Liver (tissue), 8 donors: ENCODE measurements at regions not wholly inside any gene's neighbourhood (a gene's known extent, or its start where the extent isn't known, plus 50 kb on each side); places are given as distances from the start of the nearest gene placed in this dataset.

Experiments used
- DNase-seq: peaks from one replicate; pipeline ENCODE4 v3.0.0-alpha.2; 2017; ENCODE audit warnings: low spot score
- H3K27ac ChIP-seq, 2 donors: one replicate each; pipeline ENCODE4 v1.7.0; 2013; ENCODE audit warnings: inconsistent platforms in 2 of 2, low read length in 2 of 2, control low read depth in 1 of 2, low read depth in 1 of 2, mild to moderate bottlenecking in 1 of 2
- H3K27me3 ChIP-seq, 4 donors: one replicate each; pipeline versions ENCODE4 v1.6.1 to v1.7.0; 2013; ENCODE audit warnings: low read length in 3 of 4, inconsistent platforms in 1 of 4, mild to moderate bottlenecking in 1 of 4, moderate library complexity in 1 of 4; ENCODE audit not compliant: control insufficient read depth in 4 of 4, insufficient read depth in 4 of 4
- H3K36me3 ChIP-seq, 4 donors: one replicate each; pipeline versions ENCODE4 v1.6.1 to v1.7.0; 2013; ENCODE audit warnings: low read length in 3 of 4, mild to moderate bottlenecking in 3 of 4, low read depth in 1 of 4, moderate library complexity in 1 of 4; ENCODE audit not compliant: control insufficient read depth in 4 of 4, insufficient read depth in 3 of 4
- H3K4me1 ChIP-seq, 4 donors: one replicate each; pipeline versions ENCODE4 v1.6.1 to v1.7.0; 2013; ENCODE audit warnings: low read length in 3 of 4, mild to moderate bottlenecking in 3 of 4, moderate library complexity in 1 of 4; ENCODE audit not compliant: control insufficient read depth in 4 of 4, insufficient read depth in 4 of 4
- H3K4me3 ChIP-seq, 3 donors: one replicate each; pipeline versions ENCODE4 v1.6.1 to v1.7.0; 2013; ENCODE audit warnings: low read length in 3 of 3, control low read depth in 1 of 3, low read depth in 1 of 3, mild to moderate bottlenecking in 1 of 3
- H3K9ac ChIP-seq, 2 donors: one replicate each; pipeline ENCODE4 v1.7.0; 2013; ENCODE audit warnings: low read length in 2 of 2, mild to moderate bottlenecking in 2 of 2, moderate library complexity in 2 of 2, control low read depth in 1 of 2, low read depth in 1 of 2
- H3K9me3 ChIP-seq, 4 donors: one replicate each; pipeline versions ENCODE4 v1.6.1 to v1.7.0; 2013; ENCODE audit warnings: low read length in 3 of 4; ENCODE audit not compliant: control insufficient read depth in 4 of 4
- EGR1 ChIP-seq, 2 donors: IDR thresholded peaks; 2 replicates each; pipeline ENCODE4 v1.6.1; 2016 to 2018; ENCODE audit warnings: antibody characterized with exemption in 2 of 2, low read depth in 2 of 2
- FOXA1 ChIP-seq: IDR thresholded peaks from 2 replicates; pipeline ENCODE4 v1.6.1; 2016; ENCODE audit warnings: antibody characterized with exemption
- GABPA ChIP-seq, 2 donors: IDR thresholded peaks in 1 of 2; conservative IDR thresholded peaks in 1 of 2; 2 replicates each; pipeline ENCODE4 v1.6.1; 2016; ENCODE audit warnings: antibody characterized with exemption in 2 of 2, mild to moderate bottlenecking in 1 of 2, moderate library complexity in 1 of 2
- HNF4A ChIP-seq, 2 donors: conservative IDR thresholded peaks; 2 replicates each; pipeline ENCODE4 v1.6.1; 2016; ENCODE audit warnings: antibody characterized with exemption in 2 of 2, mild to moderate bottlenecking in 2 of 2
- HNF4G ChIP-seq: IDR thresholded peaks from 2 replicates; pipeline ENCODE4 v1.6.1; 2016; ENCODE audit warnings: antibody characterized with exemption
- JUND ChIP-seq, 2 donors: IDR thresholded peaks; 2 replicates each; pipeline ENCODE4 v1.6.1; 2016; ENCODE audit warnings: antibody characterized with exemption in 2 of 2
- NR2F2 ChIP-seq: IDR thresholded peaks from 2 replicates; pipeline ENCODE4 v1.6.1; 2016; ENCODE audit warnings: antibody characterized with exemption
- RAD21 ChIP-seq, 2 donors: IDR thresholded peaks; 2 replicates each; pipeline ENCODE4 v1.6.1; 2016; ENCODE audit warnings: antibody characterized with exemption in 2 of 2, mild to moderate bottlenecking in 2 of 2
- RXRA ChIP-seq, 2 donors: IDR thresholded peaks; 2 replicates each; pipeline ENCODE4 v1.6.1; 2017 to 2018; ENCODE audit warnings: antibody characterized with exemption in 2 of 2, mild to moderate bottlenecking in 1 of 2
- SP1 ChIP-seq: IDR thresholded peaks from 2 replicates; pipeline ENCODE4 v1.6.1; 2018; ENCODE audit warnings: antibody characterized with exemption, mild to moderate bottlenecking
- TAF1 ChIP-seq: conservative IDR thresholded peaks from 2 replicates; pipeline ENCODE4 v1.6.1; 2016; ENCODE audit warnings: antibody characterized with exemption, mild to moderate bottlenecking
- YY1 ChIP-seq: IDR thresholded peaks from 2 replicates; pipeline ENCODE4 v1.6.1; 2016; ENCODE audit warnings: antibody characterized with exemption, mild to moderate bottlenecking
- WGBS: extraction: QIAGEN DNeasy Blood & Tissue Kit; methylation state at CpG from one replicate; pipeline ENCODE4 v1.1.7; 2013; 5-methylcytosine and 5-hydroxymethylcytosine counted together
- TF ChIP-seq, protein P1 (sequence below): IDR thresholded peaks from 2 replicates; pipeline ENCODE4 v1.6.1; 2016; ENCODE audit warnings: antibody characterized with exemption
- TF ChIP-seq, protein P2 (sequence below): IDR thresholded peaks from 2 replicates; pipeline ENCODE4 v1.6.1; 2016; ENCODE audit warnings: antibody characterized with exemption, mild to moderate bottlenecking
- TF ChIP-seq, protein P3 (sequence below): IDR thresholded peaks from 2 replicates; pipeline ENCODE4 v1.6.1; 2016; ENCODE audit warnings: antibody characterized with exemption
- TF ChIP-seq, protein P4 (sequence below): fragments of 150-350 bp; IDR thresholded peaks from 2 replicates; pipeline ENCODE4 v1.5.1; 2017; ENCODE audit warnings: improper control_type of control experiment, low read depth, low read length; ENCODE audit not compliant: missing input control
- TF ChIP-seq, protein P5 (sequence below): IDR thresholded peaks from 2 replicates; pipeline ENCODE4 v1.6.1; 2016; ENCODE audit warnings: antibody characterized with exemption
- donor health status: healthy.
- donor health status: healthy.
- donor health status: healthy.
- donor health status: healthy.
- donor health status: healthy.

DNA sequence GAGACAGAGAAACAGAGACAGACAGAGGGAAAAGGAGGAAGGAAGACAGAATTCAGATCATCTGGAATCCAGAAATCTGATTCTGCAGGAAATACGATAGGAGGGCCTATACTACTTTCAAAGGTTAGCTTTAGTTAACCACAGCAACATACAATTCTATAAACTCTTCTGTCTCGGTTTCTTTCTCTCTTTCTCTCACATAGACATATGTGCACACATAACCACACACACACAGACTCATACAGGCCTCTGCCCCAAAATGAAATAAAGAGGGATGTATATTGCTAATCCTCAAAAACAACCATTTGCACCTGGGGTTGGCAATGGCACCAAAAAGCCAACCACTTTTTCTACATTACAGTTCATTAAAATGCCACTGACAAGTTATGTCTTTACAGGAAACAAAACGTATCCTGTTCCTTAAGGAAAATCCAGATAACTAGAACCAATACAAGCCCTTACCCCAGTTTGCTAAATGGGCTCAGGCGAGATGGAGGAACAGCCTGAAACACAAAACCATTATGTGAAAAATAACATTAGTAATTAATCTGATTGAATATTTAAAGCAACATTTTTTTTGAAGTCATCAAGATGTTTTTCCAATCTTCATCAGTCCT lies 372.3 kb upstream of the CCNH start:
- no peak for DNase-seq
- no peak for TF ChIP-seq HNF4G
- no peak for TF ChIP-seq SP1
- TF ChIP-seq EGR1 (IDR thresholded peaks at IDR 0.05; ENCODE audit: low read depth in 2 of 2): no peak
- TF ChIP-seq RAD21 (IDR thresholded peaks at IDR 0.05): no peak
- TF ChIP-seq JUND (IDR thresholded peaks at IDR 0.05): no peak
- TF ChIP-seq YY1: no peak
- no peak for TF ChIP-seq TAF1
- no peak for TF ChIP-seq NR2F2
- TF ChIP-seq, protein P1, sequence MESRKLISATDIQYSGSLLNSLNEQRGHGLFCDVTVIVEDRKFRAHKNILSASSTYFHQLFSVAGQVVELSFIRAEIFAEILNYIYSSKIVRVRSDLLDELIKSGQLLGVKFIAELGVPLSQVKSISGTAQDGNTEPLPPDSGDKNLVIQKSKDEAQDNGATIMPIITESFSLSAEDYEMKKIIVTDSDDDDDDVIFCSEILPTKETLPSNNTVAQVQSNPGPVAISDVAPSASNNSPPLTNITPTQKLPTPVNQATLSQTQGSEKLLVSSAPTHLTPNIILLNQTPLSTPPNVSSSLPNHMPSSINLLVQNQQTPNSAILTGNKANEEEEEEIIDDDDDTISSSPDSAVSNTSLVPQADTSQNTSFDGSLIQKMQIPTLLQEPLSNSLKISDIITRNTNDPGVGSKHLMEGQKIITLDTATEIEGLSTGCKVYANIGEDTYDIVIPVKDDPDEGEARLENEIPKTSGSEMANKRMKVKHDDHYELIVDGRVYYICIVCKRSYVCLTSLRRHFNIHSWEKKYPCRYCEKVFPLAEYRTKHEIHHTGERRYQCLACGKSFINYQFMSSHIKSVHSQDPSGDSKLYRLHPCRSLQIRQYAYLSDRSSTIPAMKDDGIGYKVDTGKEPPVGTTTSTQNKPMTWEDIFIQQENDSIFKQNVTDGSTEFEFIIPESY: no peak
- TF ChIP-seq, protein P2, sequence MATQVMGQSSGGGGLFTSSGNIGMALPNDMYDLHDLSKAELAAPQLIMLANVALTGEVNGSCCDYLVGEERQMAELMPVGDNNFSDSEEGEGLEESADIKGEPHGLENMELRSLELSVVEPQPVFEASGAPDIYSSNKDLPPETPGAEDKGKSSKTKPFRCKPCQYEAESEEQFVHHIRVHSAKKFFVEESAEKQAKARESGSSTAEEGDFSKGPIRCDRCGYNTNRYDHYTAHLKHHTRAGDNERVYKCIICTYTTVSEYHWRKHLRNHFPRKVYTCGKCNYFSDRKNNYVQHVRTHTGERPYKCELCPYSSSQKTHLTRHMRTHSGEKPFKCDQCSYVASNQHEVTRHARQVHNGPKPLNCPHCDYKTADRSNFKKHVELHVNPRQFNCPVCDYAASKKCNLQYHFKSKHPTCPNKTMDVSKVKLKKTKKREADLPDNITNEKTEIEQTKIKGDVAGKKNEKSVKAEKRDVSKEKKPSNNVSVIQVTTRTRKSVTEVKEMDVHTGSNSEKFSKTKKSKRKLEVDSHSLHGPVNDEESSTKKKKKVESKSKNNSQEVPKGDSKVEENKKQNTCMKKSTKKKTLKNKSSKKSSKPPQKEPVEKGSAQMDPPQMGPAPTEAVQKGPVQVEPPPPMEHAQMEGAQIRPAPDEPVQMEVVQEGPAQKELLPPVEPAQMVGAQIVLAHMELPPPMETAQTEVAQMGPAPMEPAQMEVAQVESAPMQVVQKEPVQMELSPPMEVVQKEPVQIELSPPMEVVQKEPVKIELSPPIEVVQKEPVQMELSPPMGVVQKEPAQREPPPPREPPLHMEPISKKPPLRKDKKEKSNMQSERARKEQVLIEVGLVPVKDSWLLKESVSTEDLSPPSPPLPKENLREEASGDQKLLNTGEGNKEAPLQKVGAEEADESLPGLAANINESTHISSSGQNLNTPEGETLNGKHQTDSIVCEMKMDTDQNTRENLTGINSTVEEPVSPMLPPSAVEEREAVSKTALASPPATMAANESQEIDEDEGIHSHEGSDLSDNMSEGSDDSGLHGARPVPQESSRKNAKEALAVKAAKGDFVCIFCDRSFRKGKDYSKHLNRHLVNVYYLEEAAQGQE: no peak
- no peak for TF ChIP-seq RXRA (IDR thresholded peaks at IDR 0.05)
- no peak for TF ChIP-seq GABPA (IDR thresholded peaks at IDR 0.05 in 1 of 2, conservative IDR thresholded peaks at IDR 0.05 in 1 of 2)
- TF ChIP-seq, protein P3, sequence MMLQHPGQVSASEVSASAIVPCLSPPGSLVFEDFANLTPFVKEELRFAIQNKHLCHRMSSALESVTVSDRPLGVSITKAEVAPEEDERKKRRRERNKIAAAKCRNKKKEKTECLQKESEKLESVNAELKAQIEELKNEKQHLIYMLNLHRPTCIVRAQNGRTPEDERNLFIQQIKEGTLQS: no peak
- TF ChIP-seq, protein P4, sequence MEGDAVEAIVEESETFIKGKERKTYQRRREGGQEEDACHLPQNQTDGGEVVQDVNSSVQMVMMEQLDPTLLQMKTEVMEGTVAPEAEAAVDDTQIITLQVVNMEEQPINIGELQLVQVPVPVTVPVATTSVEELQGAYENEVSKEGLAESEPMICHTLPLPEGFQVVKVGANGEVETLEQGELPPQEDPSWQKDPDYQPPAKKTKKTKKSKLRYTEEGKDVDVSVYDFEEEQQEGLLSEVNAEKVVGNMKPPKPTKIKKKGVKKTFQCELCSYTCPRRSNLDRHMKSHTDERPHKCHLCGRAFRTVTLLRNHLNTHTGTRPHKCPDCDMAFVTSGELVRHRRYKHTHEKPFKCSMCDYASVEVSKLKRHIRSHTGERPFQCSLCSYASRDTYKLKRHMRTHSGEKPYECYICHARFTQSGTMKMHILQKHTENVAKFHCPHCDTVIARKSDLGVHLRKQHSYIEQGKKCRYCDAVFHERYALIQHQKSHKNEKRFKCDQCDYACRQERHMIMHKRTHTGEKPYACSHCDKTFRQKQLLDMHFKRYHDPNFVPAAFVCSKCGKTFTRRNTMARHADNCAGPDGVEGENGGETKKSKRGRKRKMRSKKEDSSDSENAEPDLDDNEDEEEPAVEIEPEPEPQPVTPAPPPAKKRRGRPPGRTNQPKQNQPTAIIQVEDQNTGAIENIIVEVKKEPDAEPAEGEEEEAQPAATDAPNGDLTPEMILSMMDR: no peak
- TF ChIP-seq FOXA1: no peak
- TF ChIP-seq, protein P5, sequence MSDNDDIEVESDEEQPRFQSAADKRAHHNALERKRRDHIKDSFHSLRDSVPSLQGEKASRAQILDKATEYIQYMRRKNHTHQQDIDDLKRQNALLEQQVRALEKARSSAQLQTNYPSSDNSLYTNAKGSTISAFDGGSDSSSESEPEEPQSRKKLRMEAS: no peak
- no peak for TF ChIP-seq HNF4A (conservative IDR thresholded peaks at IDR 0.05)
- Histone ChIP-seq H3K27ac (no peak overlapping the region), H3K4me3 (no peak overlapping the region), H3K27me3 (peaks cover 0 to 6% (median 0%) of the 10 kb centered on the region in 4 donors), H3K36me3 (no peaks in the 10 kb centered on the region), H3K9ac (no peak overlapping the region), H3K4me1 (peaks cover 0 to 2% (median under 1%) of the 10 kb centered on the region in 4 donors), H3K9me3 (no peaks in the 10 kb centered on the region)
- WGBS: 85% methylated on average over 4 of the region's 4 CpGs
